HCEC 1CT (cell line): ENCODE measurements at regions not wholly inside any gene's neighbourhood (a gene's known extent, or its start where the extent isn't known, plus 50 kb on each side); places are given as distances from the start of the nearest gene placed in this dataset.
"Not testable (repeated sequence)": the region's sequence is repeated elsewhere in the genome, so short reads cannot be mapped to it uniquely, and the experiment has no call there.

Source experiments
- DNase-seq: peaks from one replicate; pipeline ENCODE4 v3.0.0-alpha.2; 2017

- no peak for DNase-seq
Measured at GRCh38 chr5:1666221-1666620, 133.4 kb downstream of the MRPL36 start.

GRCh38 chr5:1665803-1666202, 133.8 kb downstream of the MRPL36 start:
- DNase-seq: no peak

- DNase-seq: no peak
Measured at GRCh38 chr5:1665231-1665630, 134.4 kb downstream of the MRPL36 start.

- no peak for DNase-seq
Measured at GRCh38 chr5:1663186-1663585, 136.5 kb downstream of the MRPL36 start.

- DNase-seq: no peak
Measured at GRCh38 chr5:1662559-1663085, 137.0 kb downstream of the MRPL36 start.

- DNase-seq: no peak
Measured at GRCh38 chr5:1661831-1662558, 137.6 kb downstream of the MRPL36 start.

GRCh38 chr5:1661311-1661710, 137.6 kb upstream of the LPCAT1 start:
- no peak for DNase-seq

- no peak for DNase-seq
Measured at GRCh38 chr5:1660511-1660910, 136.8 kb upstream of the LPCAT1 start.

- DNase-seq: no peak
Measured at GRCh38 chr5:1660001-1660400, 136.2 kb upstream of the LPCAT1 start.

GRCh38 chr5:1659100-1659981, 135.6 kb upstream of the LPCAT1 start:
- no peak for DNase-seq

GRCh38 chr5:1658665-1659064, 134.9 kb upstream of the LPCAT1 start:
- DNase-seq: no peak

- no peak for DNase-seq
Measured at GRCh38 chr5:1657161-1657741, 133.5 kb upstream of the LPCAT1 start.

GRCh38 chr5:1656271-1656975, 132.7 kb upstream of the LPCAT1 start:
- no peak for DNase-seq

- DNase-seq: no peak
Measured at GRCh38 chr5:1655496-1656270, 131.9 kb upstream of the LPCAT1 start.

- no peak for DNase-seq
Measured at GRCh38 chr5:1654786-1655495, 131.2 kb upstream of the LPCAT1 start.

GRCh38 chr5:1653698-1654651, 130.2 kb upstream of the LPCAT1 start:
- DNase-seq: not testable (repeated sequence)

GRCh38 chr5:1652873-1653697, 129.3 kb upstream of the LPCAT1 start:
- DNase-seq: no peak

- no peak for DNase-seq
Measured at GRCh38 chr5:1651971-1652872, 128.5 kb upstream of the LPCAT1 start.
